HUES48 (cell line): ENCODE measurements at regions not wholly inside any gene's neighbourhood (a gene's known extent, or its start where the extent isn't known, plus 50 kb on each side); places are given as distances from the start of the nearest gene placed in this dataset.

ENCODE experiments used
- H3K27ac ChIP-seq: one replicate; pipeline ENCODE4 v1.7.0; 2013; ENCODE audit warnings: low read depth, low read length, inconsistent platforms
- H3K27me3 ChIP-seq: 2 replicates; pipeline ENCODE4 v1.6.1; 2013; ENCODE audit warnings: mild to moderate bottlenecking, low read length; ENCODE audit not compliant: control insufficient read depth, insufficient read depth
- H3K36me3 ChIP-seq: 2 replicates; pipeline ENCODE4 v1.6.1; 2013; ENCODE audit warnings: low read length; ENCODE audit not compliant: control insufficient read depth, insufficient read depth
- H3K4me1 ChIP-seq: 2 replicates; pipeline ENCODE4 v1.6.1; 2013; ENCODE audit warnings: mild to moderate bottlenecking, low read length; ENCODE audit not compliant: control insufficient read depth, insufficient read depth
- H3K4me3 ChIP-seq: 2 replicates; pipeline ENCODE4 v1.5.1; 2013; ENCODE audit warnings: mild to moderate bottlenecking, low read depth, low read length
- H3K9ac ChIP-seq: 2 replicates; pipeline ENCODE4 v1.6.1; 2013; ENCODE audit warnings: mild to moderate bottlenecking, low read depth, low read length, moderate library complexity
- H3K9me3 ChIP-seq: 2 replicates; pipeline ENCODE4 v1.6.1; 2013; ENCODE audit warnings: low read length; ENCODE audit not compliant: control insufficient read depth, insufficient read depth

DNA sequence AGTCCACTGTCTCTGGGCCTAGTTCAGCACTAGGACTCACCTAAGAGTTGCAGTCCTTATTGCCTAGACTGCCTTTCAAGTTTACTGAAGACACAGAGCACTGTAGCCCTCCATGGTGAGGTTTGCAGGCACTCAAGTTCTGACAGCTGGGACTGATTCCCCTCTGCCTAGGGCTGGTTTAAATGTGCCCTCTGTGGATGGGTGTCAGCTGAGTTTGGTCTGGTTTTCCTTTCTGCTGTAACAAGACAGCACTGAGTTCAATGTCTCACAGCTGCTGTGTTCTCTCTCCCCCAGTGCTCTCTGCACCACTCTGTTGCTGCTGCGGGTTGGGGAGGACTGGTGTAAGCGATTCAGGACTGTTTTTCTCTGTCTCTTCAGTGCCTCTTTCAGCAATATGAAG lies 75.2 kb upstream of the C1orf21 start:
- H3K9me3 ChIP-seq, result no peaks in the 10 kb centered on the region
- no peak overlapping the region for H3K27ac ChIP-seq
- no peaks in the 10 kb centered on the region for H3K36me3 ChIP-seq
- H3K27me3 ChIP-seq, result no peaks in the 10 kb centered on the region
- H3K9ac ChIP-seq, result no peak overlapping the region
- H3K4me3 ChIP-seq, result no peak overlapping the region
- peaks cover 10% of the 10 kb centered on the region; the same call in 1 of the 2 replicates for H3K4me1 ChIP-seq

DNA sequence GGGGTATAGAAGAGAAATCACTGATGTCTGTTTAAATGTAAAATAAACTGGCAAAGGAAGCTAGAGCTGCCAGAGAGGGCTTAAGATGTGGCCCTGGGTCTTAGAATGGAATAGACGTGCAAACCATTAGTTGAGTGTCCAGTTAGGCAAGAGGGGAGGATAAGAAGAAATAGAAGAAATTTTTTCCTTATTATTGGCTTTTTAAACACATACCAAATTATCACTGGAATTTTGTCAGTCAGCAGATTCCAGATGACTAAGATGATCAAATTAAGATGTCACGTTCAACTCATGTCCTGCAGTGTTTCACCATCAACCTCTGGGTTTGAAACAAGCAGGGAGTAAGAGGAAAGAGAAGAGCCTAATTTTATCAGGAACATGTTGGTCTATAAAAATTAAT lies 71.6 kb upstream of the C1orf21 start:
- H3K9ac ChIP-seq, result no peak overlapping the region
- H3K4me3 ChIP-seq, result no peak overlapping the region
- no peak overlapping the region for H3K27ac ChIP-seq
- no peaks in the 10 kb centered on the region for H3K27me3 ChIP-seq
- H3K4me1 ChIP-seq, result peaks cover 10% of the 10 kb centered on the region; the same call in 1 of the 2 replicates
- no peaks in the 10 kb centered on the region for H3K36me3 ChIP-seq
- no peaks in the 10 kb centered on the region for H3K9me3 ChIP-seq

DNA sequence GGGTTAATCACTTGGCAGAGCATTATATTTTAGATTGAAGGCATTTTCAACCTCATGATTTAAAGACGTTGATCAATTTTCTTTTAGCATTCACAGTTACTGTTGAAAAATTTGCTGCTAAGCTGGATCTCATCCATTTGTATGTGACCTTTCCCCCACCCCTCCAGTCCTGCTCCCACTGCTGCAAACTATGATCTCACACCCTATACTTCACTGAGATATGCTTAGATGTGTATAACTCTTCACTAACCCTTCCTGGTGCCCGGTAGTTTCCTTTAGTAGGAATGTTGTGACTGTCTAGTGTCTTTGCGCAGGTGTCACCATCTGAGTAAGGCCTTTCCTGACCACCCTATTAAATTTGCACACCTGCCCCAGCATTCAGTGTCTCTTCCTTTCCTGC lies 67.0 kb upstream of the C1orf21 start:
- H3K9me3 ChIP-seq, result no peaks in the 10 kb centered on the region
- H3K9ac ChIP-seq, result no peak overlapping the region
- H3K4me1 ChIP-seq, result peaks cover 21% of the 10 kb centered on the region
- no peak overlapping the region for H3K4me3 ChIP-seq
- H3K27me3 ChIP-seq, result no peaks in the 10 kb centered on the region
- H3K36me3 ChIP-seq, result no peaks in the 10 kb centered on the region
- H3K27ac ChIP-seq, result no peak overlapping the region

DNA sequence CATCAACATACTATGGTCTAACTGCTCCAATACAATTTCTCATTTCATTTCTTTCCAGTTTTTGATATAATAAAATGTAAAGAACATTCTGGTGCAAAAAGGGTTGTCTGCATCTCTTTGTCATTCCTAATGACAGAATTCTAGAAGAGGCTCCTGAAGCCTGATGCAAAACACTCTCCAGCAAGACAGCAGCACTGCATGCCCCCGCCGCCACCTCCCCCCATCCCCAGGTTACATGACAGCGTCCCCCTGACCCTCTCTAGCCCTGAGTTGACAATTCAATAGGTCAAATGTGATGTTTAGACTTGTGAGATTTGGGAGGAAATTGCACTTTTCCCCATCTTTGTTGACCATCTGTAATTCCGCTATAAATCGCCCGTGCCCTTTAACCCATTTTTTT lies 64.6 kb upstream of the C1orf21 start:
- H3K9ac ChIP-seq, result no peak overlapping the region
- no peaks in the 10 kb centered on the region for H3K36me3 ChIP-seq
- no peak overlapping the region for H3K27ac ChIP-seq
- peaks cover 15% of the 10 kb centered on the region for H3K4me1 ChIP-seq
- H3K9me3 ChIP-seq, result no peaks in the 10 kb centered on the region
- H3K4me3 ChIP-seq, result no peak overlapping the region
- no peaks in the 10 kb centered on the region for H3K27me3 ChIP-seq

DNA sequence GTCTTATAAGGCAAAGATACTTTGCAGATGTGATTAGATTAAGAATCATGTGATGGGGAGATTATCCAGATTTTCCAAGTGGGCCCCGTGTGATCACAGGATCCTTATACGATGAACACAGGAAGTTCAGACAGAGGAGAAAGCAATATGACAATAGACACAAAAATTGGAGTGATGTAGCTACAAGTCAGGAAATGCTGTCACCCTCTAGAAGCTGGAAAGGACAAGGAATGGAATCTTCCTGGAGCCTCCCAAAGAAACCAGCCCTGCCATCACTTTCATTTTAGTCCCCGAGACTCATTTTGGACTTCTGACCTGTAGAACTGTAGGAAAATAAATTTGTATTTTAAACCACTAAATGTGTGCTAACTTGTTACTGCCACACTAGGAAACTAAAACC lies 61.9 kb upstream of the C1orf21 start:
- H3K27ac ChIP-seq, result no peak overlapping the region
- H3K36me3 ChIP-seq, result no peaks in the 10 kb centered on the region
- no peaks in the 10 kb centered on the region for H3K27me3 ChIP-seq
- no peak overlapping the region for H3K4me3 ChIP-seq
- H3K4me1 ChIP-seq, result peaks cover 15% of the 10 kb centered on the region
- H3K9ac ChIP-seq, result no peak overlapping the region
- no peaks in the 10 kb centered on the region for H3K9me3 ChIP-seq

DNA sequence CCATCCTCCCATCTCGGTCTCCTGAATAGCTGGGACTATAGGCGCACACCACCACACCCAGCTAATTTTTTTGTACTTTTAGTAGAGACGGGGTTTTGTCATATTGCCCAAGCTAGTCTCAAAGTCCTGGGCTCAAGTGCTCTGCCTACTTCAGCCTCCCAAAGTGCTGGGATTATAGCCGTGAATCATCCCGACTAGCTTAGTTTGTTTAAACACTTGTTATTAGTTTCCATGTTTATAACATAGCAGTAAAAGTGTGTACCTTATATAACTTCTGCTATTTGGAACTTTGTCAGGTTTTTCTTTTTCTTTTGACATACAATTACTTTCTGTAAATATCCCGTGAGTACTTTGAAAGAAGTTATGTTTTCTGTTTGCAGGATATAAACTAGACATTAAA lies 60.6 kb upstream of the C1orf21 start:
- Histone ChIP-seq H3K27me3 (no peaks in the 10 kb centered on the region), H3K4me3 (no peak overlapping the region), H3K27ac (no peak overlapping the region), H3K9me3 (no peaks in the 10 kb centered on the region), H3K9ac (no peak overlapping the region), H3K36me3 (no peaks in the 10 kb centered on the region), H3K4me1 (peaks cover 15% of the 10 kb centered on the region)

DNA sequence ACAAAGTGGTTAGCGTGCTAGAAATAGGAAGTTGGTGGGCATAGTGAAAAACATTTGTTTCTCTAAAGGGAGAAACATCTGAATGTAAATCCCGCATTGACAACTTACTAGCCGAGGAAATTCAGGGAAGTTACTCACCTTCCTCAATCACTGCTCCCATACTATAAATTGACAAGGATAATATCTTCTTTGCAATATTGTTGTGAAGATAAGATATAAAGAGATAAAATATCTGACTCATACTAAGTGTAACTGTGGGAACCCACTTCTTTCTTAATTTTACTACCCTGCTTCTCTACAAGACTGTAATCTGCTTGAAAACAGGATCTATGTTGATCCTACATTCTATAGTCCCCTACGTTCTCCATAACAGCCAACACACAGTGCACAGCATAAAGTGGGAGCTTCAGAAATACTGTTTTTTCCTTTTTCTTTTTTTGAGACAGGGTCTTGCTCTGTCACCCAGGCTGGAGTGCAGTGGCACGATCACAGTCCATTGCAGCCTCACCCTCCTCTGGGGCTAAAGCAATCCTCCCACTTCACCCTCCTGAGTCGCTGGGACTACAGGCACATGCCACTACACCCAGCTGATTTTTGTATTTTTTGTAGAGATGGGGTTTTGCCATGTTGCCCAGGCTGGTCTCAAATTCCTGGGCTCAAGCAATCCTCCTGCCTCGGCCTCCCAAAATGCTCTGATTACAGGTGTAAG lies 57.4 kb upstream of the C1orf21 start:
- H3K27ac ChIP-seq, result no peak overlapping the region
- H3K36me3 ChIP-seq, result no peaks in the 10 kb centered on the region
- no peak overlapping the region for H3K4me3 ChIP-seq
- H3K9ac ChIP-seq, result no peak overlapping the region
- H3K27me3 ChIP-seq, result no peaks in the 10 kb centered on the region
- H3K4me1 ChIP-seq, result no peaks in the 10 kb centered on the region
- H3K9me3 ChIP-seq, result no peaks in the 10 kb centered on the region

DNA sequence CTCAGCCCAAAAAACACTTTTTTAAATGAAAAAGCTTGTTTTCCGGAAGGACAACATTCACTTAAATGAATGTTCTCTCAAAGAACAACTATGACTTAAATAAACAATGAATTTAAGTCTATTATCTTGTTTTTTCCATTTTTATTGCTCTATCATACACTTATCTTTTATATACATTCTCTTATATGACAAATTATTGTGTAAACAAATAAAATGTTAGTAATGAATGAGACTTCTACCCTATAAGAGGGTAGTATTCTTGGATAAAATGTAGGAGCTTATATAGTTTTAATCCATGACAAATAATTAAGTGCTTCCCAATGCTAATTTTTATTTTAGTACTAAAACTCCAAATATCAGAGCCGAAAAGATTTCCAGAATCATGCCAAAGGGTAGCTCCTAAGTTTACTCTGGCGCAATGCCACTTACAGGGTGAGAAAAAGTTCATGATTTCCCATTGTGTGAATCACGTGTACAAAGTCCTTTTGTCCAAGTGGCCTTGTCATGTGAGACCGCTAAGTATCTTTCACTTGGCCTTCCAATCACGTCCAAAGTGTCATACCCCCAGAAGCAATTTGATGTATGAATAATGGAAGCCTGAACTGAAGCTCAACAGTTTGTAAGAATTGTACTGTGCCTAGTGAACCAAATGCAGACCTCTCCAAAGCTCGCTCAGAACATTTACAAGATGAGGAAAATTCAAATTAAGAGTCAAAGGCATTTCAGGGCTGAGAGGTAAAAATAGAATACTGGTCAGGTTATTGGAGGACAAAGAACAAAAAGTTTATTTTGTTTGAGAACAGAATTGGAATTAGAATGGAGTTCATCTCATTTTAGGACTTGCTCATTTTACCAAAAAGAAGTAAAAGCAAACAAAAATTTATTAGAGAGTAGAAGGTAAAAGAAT lies 56.6 kb upstream of the C1orf21 start:
- H3K9ac ChIP-seq, result no peak overlapping the region
- no peaks in the 10 kb centered on the region for H3K4me1 ChIP-seq
- H3K27me3 ChIP-seq, result no peaks in the 10 kb centered on the region
- H3K36me3 ChIP-seq, result no peaks in the 10 kb centered on the region
- H3K27ac ChIP-seq, result no peak overlapping the region
- H3K4me3 ChIP-seq, result no peak overlapping the region
- H3K9me3 ChIP-seq, result no peaks in the 10 kb centered on the region

DNA sequence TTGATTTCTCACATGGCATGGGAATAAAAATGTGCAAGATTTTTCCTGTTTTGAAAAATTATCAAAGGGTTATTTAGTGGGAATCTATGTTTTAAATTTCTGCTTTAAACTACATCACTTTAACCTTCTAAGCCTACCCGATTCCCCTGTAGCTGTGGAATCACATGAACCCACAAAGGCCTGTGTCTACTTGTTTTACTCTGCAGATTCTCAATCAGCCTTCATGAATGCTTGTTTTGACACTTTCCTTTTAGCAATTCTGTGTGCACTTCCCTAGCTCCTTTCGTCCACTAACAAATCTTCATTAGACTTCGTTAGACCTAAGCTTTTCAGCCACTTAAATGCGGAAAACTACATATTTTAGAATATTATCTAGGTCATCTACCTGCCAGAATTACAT lies 56.0 kb upstream of the C1orf21 start:
- Histone ChIP-seq H3K4me3 (no peak overlapping the region), H3K9me3 (no peaks in the 10 kb centered on the region), H3K27me3 (no peaks in the 10 kb centered on the region), H3K36me3 (no peaks in the 10 kb centered on the region), H3K27ac (no peak overlapping the region), H3K4me1 (no peaks in the 10 kb centered on the region), H3K9ac (no peak overlapping the region)
